ENCODE measurements at regions not wholly inside any gene's neighbourhood (a gene's known extent, or its start where the extent isn't known, plus 50 kb on each side); places are given as distances from the start of the nearest gene placed in this dataset.

GRCh38 chr1:58862728-58863385 lies 79.0 kb upstream of the JUN start:
- Histone ChIP-seq H3K27ac (replicated peaks; ENCODE audit: low read length) (no peak overlapping the region), H3K18ac (ENCODE audit: low read length) (no peak overlapping the region), H3K4me2 (ENCODE audit: insufficient read depth, low read length, poor library complexity, severe bottlenecking) (no peak overlapping the region), H3K79me1 (ENCODE audit: low read depth, low read length) (no peaks in the 10 kb centered on the region), H2BK5ac (ENCODE audit: low read length) (no peak overlapping the region), H2BK120ac (ENCODE audit: low read depth, low read length) (no peak overlapping the region), H2AFZ (ENCODE audit: low read length) (no peak overlapping the region), H3K36me3 (replicated peaks in 1 of 2; ENCODE audit: control insufficient read depth in 2 of 2, insufficient read depth in 2 of 2, low read length in 2 of 2) (no peaks in the 10 kb centered on the region), H3K4me1 (ENCODE audit: control insufficient read depth in 2 of 2, insufficient read depth in 1 of 2, low read depth in 1 of 2, low read length in 2 of 2) (peaks cover 7 to 8% of the 10 kb centered on the region in 2 donors), H4K8ac (ENCODE audit: low read depth, low read length) (no peak overlapping the region), H2BK15ac (ENCODE audit: low read length) (no peak overlapping the region), H3K4ac (ENCODE audit: low read length) (no peak overlapping the region), H4K91ac (ENCODE audit: low read depth, low read length, poor library complexity) (no peak overlapping the region), H3K23ac (ENCODE audit: low read depth, low read length, poor library complexity) (no peak overlapping the region), H3K4me3 (ENCODE audit: low read length in 2 of 2) (no peak overlapping the region), H3K9me3 (replicated peaks in 1 of 2; ENCODE audit: control insufficient read depth in 2 of 2, insufficient read depth in 1 of 2, low read depth in 1 of 2, low read length in 2 of 2) (no peaks in the 10 kb centered on the region), H3K14ac (ENCODE audit: low read length) (no peak overlapping the region), H2BK12ac (ENCODE audit: low read length) (no peak overlapping the region), H3K9ac (ENCODE audit: low read depth, low read length, poor library complexity) (no peak overlapping the region), H2AK5ac (ENCODE audit: low read depth, low read length) (no peak overlapping the region), H3K27me3 (ENCODE audit: control insufficient read depth in 3 of 3, insufficient read depth in 3 of 3, low read depth in 1 of 3, low read length in 3 of 3) (peaks cover 0 to 19% (median 0%) of the 10 kb centered on the region in 3 experiments)
- no peak for DNase-seq (ENCODE audit: low spot score)
- no CpG with 5 or more reads among the region's 1 CpG for WGBS, 2 donors (ENCODE audit: extremely low coverage in 2 of 2, insufficient read length in 2 of 2, insufficient replicate concordance in 1 of 2)

GRCh38 chr1:58864654-58865053 lies 80.8 kb upstream of the JUN start:
- Histone ChIP-seq H3K4me2 (ENCODE audit: insufficient read depth, low read length, poor library complexity, severe bottlenecking) (no peak overlapping the region), H2AFZ (ENCODE audit: low read length) (no peak overlapping the region), H4K91ac (ENCODE audit: low read depth, low read length, poor library complexity) (no peak overlapping the region), H3K14ac (ENCODE audit: low read length) (no peak overlapping the region), H4K8ac (ENCODE audit: low read depth, low read length) (no peak overlapping the region), H3K18ac (ENCODE audit: low read length) (no peak overlapping the region), H3K79me1 (ENCODE audit: low read depth, low read length) (no peaks in the 10 kb centered on the region), H3K4me1 (ENCODE audit: control insufficient read depth in 2 of 2, insufficient read depth in 1 of 2, low read depth in 1 of 2, low read length in 2 of 2) (peaks cover 5 to 7% of the 10 kb centered on the region in 2 donors), H3K23ac (ENCODE audit: low read depth, low read length, poor library complexity) (no peak overlapping the region), H2BK5ac (ENCODE audit: low read length) (no peak overlapping the region), H2BK15ac (ENCODE audit: low read length) (no peak overlapping the region), H3K27me3 (ENCODE audit: control insufficient read depth in 3 of 3, insufficient read depth in 3 of 3, low read depth in 1 of 3, low read length in 3 of 3) (peaks cover 0 to 17% (median 0%) of the 10 kb centered on the region in 3 experiments), H3K4ac (ENCODE audit: low read length) (no peak overlapping the region), H2BK12ac (ENCODE audit: low read length) (no peak overlapping the region), H3K36me3 (replicated peaks in 1 of 2; ENCODE audit: control insufficient read depth in 2 of 2, insufficient read depth in 2 of 2, low read length in 2 of 2) (no peaks in the 10 kb centered on the region), H3K4me3 (ENCODE audit: low read length in 2 of 2) (no peak overlapping the region), H2AK5ac (ENCODE audit: low read depth, low read length) (no peak overlapping the region), H3K27ac (replicated peaks; ENCODE audit: low read length) (no peak overlapping the region), H3K9ac (ENCODE audit: low read depth, low read length, poor library complexity) (no peak overlapping the region), H2BK120ac (ENCODE audit: low read depth, low read length) (no peak overlapping the region), H3K9me3 (replicated peaks in 1 of 2; ENCODE audit: control insufficient read depth in 2 of 2, insufficient read depth in 1 of 2, low read depth in 1 of 2, low read length in 2 of 2) (no peaks in the 10 kb centered on the region)
- WGBS, 2 donors (ENCODE audit: extremely low coverage in 2 of 2, insufficient read length in 2 of 2, insufficient replicate concordance in 1 of 2): no CpG with 5 or more reads among the region's 2 CpGs
- no peak for DNase-seq (ENCODE audit: low spot score)

- no peak overlapping the region for H2BK120ac ChIP-seq (ENCODE audit: low read depth, low read length)
- no peak overlapping the region for H2AK5ac ChIP-seq (ENCODE audit: low read depth, low read length)
- H2BK15ac ChIP-seq (ENCODE audit: low read length): no peak overlapping the region
- no peak overlapping the region for H3K23ac ChIP-seq (ENCODE audit: low read depth, low read length, poor library complexity)
- no peak overlapping the region for H2BK5ac ChIP-seq (ENCODE audit: low read length)
- H3K4me1 ChIP-seq (ENCODE audit: control insufficient read depth in 2 of 2, insufficient read depth in 1 of 2, low read depth in 1 of 2, low read length in 2 of 2): peaks cover 7 to 9% of the 10 kb centered on the region in 2 donors
- H3K27ac ChIP-seq (replicated peaks; ENCODE audit: low read length): no peak overlapping the region
- H4K8ac ChIP-seq (ENCODE audit: low read depth, low read length): no peak overlapping the region
- H3K9ac ChIP-seq (ENCODE audit: low read depth, low read length, poor library complexity): no peak overlapping the region
- H2BK12ac ChIP-seq (ENCODE audit: low read length): no peak overlapping the region
- no peak overlapping the region for H3K18ac ChIP-seq (ENCODE audit: low read length)
- H3K4me2 ChIP-seq (ENCODE audit: insufficient read depth, low read length, poor library complexity, severe bottlenecking): no peak overlapping the region
- H3K36me3 ChIP-seq (replicated peaks in 1 of 2; ENCODE audit: control insufficient read depth in 2 of 2, insufficient read depth in 2 of 2, low read length in 2 of 2): no peaks in the 10 kb centered on the region
- no peak for DNase-seq (ENCODE audit: low spot score)
- no peak overlapping the region for H3K4me3 ChIP-seq (ENCODE audit: low read length in 2 of 2)
- H3K79me1 ChIP-seq (ENCODE audit: low read depth, low read length): no peaks in the 10 kb centered on the region
- no CpG with 5 or more reads among the region's 2 CpGs for WGBS, 2 donors (ENCODE audit: extremely low coverage in 2 of 2, insufficient read length in 2 of 2, insufficient replicate concordance in 1 of 2)
- H2AFZ ChIP-seq (ENCODE audit: low read length): no peak overlapping the region
- H3K27me3 ChIP-seq (ENCODE audit: control insufficient read depth in 3 of 3, insufficient read depth in 3 of 3, low read depth in 1 of 3, low read length in 3 of 3): peaks cover 0 to 3% (median 0%) of the 10 kb centered on the region in 3 experiments
- no peak overlapping the region for H4K91ac ChIP-seq (ENCODE audit: low read depth, low read length, poor library complexity)
- H3K14ac ChIP-seq (ENCODE audit: low read length): no peak overlapping the region
- no peaks in the 10 kb centered on the region for H3K9me3 ChIP-seq (replicated peaks in 1 of 2; ENCODE audit: control insufficient read depth in 2 of 2, insufficient read depth in 1 of 2, low read depth in 1 of 2, low read length in 2 of 2)
- no peak overlapping the region for H3K4ac ChIP-seq (ENCODE audit: low read length)
These were observed 82.7 kb upstream of the JUN start for GRCh38 chr1:58866578-58866977.

- Histone ChIP-seq H4K91ac (ENCODE audit: low read depth, low read length, poor library complexity) (no peak overlapping the region), H3K9ac (ENCODE audit: low read depth, low read length, poor library complexity) (no peak overlapping the region), H2BK12ac (ENCODE audit: low read length) (no peak overlapping the region), H3K4me3 (ENCODE audit: low read length in 2 of 2) (no peak overlapping the region), H3K4ac (ENCODE audit: low read length) (no peak overlapping the region), H3K23ac (ENCODE audit: low read depth, low read length, poor library complexity) (no peak overlapping the region), H2BK5ac (ENCODE audit: low read length) (no peak overlapping the region), H3K9me3 (replicated peaks in 1 of 2; ENCODE audit: control insufficient read depth in 2 of 2, insufficient read depth in 1 of 2, low read depth in 1 of 2, low read length in 2 of 2) (no peaks in the 10 kb centered on the region), H3K36me3 (replicated peaks in 1 of 2; ENCODE audit: control insufficient read depth in 2 of 2, insufficient read depth in 2 of 2, low read length in 2 of 2) (no peaks in the 10 kb centered on the region), H3K14ac (ENCODE audit: low read length) (no peak overlapping the region), H3K18ac (ENCODE audit: low read length) (no peak overlapping the region), H4K8ac (ENCODE audit: low read depth, low read length) (no peak overlapping the region), H3K79me1 (ENCODE audit: low read depth, low read length) (no peaks in the 10 kb centered on the region), H2BK120ac (ENCODE audit: low read depth, low read length) (no peak overlapping the region), H2AK5ac (ENCODE audit: low read depth, low read length) (no peak overlapping the region), H2BK15ac (ENCODE audit: low read length) (no peak overlapping the region), H3K4me1 (ENCODE audit: control insufficient read depth in 2 of 2, insufficient read depth in 1 of 2, low read depth in 1 of 2, low read length in 2 of 2) (peaks cover 5 to 7% of the 10 kb centered on the region in 2 donors), H3K27ac (replicated peaks; ENCODE audit: low read length) (no peak overlapping the region), H3K27me3 (ENCODE audit: control insufficient read depth in 3 of 3, insufficient read depth in 3 of 3, low read depth in 1 of 3, low read length in 3 of 3) (no peaks in the 10 kb centered on the region), H3K4me2 (ENCODE audit: insufficient read depth, low read length, poor library complexity, severe bottlenecking) (no peak overlapping the region), H2AFZ (ENCODE audit: low read length) (no peak overlapping the region)
- no CpG with 5 or more reads among the region's 3 CpGs for WGBS, 2 donors (ENCODE audit: extremely low coverage in 2 of 2, insufficient read length in 2 of 2, insufficient replicate concordance in 1 of 2)
- DNase-seq (ENCODE audit: low spot score): no peak
These were observed 85.9 kb upstream of the JUN start for GRCh38 chr1:58869638-58870297.
